Osteocyte (in vitro differentiated cells): ENCODE measurements at regions not wholly inside any gene's neighbourhood (a gene's known extent, or its start where the extent isn't known, plus 50 kb on each side); places are given as distances from the start of the nearest gene placed in this dataset.

Experiments
- DNase-seq: peaks from one replicate; pipeline ENCODE4 v3.0.0; 2021; ENCODE audit warnings: mixed read lengths; ENCODE audit not compliant: unreplicated experiment; ENCODE audit errors: extremely low spot score
- H3K27ac Mint-ChIP-seq: one replicate; pipeline ENCODE4 v1.8.0; 2021; ENCODE audit warnings: mild to moderate bottlenecking, mixed read lengths; ENCODE audit not compliant: unreplicated experiment
- H3K27me3 Mint-ChIP-seq: one replicate; pipeline ENCODE4 v1.8.0; 2021; ENCODE audit warnings: mixed read lengths; ENCODE audit not compliant: unreplicated experiment
- H3K36me3 Mint-ChIP-seq: one replicate; pipeline ENCODE4 v1.8.0; 2021; ENCODE audit warnings: mixed read lengths; ENCODE audit not compliant: unreplicated experiment
- H3K4me1 Mint-ChIP-seq: one replicate; pipeline ENCODE4 v1.8.0; 2021; ENCODE audit warnings: mixed read lengths; ENCODE audit not compliant: unreplicated experiment
- H3K4me3 Mint-ChIP-seq: one replicate; pipeline ENCODE4 v1.8.0; 2021; ENCODE audit warnings: mild to moderate bottlenecking, moderate library complexity, mixed read lengths; ENCODE audit not compliant: unreplicated experiment
- H3K9me3 Mint-ChIP-seq: one replicate; pipeline ENCODE4 v1.8.0; 2021; ENCODE audit warnings: mixed read lengths; ENCODE audit not compliant: unreplicated experiment
- TF ChIP-seq, protein P1 (sequence below): fragments of 200-600 bp; sonication (generic); IDR thresholded peaks from 2 replicates; pipeline ENCODE4 v1.5.0; 2021; ENCODE audit warnings: antibody characterized with exemption, mild to moderate bottlenecking, moderate library complexity

DNA sequence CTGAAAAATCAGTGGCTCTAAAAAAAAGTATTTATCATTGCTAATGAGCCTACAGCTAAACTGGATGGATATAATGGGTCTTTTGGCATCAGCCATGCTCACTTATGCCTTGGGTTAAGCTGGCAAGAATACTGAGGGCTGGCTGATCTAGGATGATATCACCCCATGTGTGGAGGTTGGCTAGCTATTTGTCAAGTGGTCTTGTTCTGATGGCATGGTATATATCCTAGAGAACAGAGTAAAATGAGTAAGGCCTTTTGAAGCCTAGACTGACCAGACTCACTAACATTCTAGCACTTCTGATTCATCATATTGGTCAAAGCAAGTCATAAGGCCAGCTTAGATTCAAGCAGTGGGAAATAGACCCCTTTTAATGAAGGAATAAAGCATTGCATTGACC, 383.0 kb downstream of the SLITRK1 start:
- Mint-ChIP-seq H3K27me3 (no peaks in the 10 kb centered on the region), H3K9me3 (peaks cover 8% of the 10 kb centered on the region), H3K36me3 (no peaks in the 10 kb centered on the region), H3K4me3 (no peak overlapping the region), H3K4me1 (peaks cover 15% of the 10 kb centered on the region), H3K27ac (no peak overlapping the region)
- TF ChIP-seq, protein P1, sequence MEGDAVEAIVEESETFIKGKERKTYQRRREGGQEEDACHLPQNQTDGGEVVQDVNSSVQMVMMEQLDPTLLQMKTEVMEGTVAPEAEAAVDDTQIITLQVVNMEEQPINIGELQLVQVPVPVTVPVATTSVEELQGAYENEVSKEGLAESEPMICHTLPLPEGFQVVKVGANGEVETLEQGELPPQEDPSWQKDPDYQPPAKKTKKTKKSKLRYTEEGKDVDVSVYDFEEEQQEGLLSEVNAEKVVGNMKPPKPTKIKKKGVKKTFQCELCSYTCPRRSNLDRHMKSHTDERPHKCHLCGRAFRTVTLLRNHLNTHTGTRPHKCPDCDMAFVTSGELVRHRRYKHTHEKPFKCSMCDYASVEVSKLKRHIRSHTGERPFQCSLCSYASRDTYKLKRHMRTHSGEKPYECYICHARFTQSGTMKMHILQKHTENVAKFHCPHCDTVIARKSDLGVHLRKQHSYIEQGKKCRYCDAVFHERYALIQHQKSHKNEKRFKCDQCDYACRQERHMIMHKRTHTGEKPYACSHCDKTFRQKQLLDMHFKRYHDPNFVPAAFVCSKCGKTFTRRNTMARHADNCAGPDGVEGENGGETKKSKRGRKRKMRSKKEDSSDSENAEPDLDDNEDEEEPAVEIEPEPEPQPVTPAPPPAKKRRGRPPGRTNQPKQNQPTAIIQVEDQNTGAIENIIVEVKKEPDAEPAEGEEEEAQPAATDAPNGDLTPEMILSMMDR: no peak
- no peak for DNase-seq

DNA sequence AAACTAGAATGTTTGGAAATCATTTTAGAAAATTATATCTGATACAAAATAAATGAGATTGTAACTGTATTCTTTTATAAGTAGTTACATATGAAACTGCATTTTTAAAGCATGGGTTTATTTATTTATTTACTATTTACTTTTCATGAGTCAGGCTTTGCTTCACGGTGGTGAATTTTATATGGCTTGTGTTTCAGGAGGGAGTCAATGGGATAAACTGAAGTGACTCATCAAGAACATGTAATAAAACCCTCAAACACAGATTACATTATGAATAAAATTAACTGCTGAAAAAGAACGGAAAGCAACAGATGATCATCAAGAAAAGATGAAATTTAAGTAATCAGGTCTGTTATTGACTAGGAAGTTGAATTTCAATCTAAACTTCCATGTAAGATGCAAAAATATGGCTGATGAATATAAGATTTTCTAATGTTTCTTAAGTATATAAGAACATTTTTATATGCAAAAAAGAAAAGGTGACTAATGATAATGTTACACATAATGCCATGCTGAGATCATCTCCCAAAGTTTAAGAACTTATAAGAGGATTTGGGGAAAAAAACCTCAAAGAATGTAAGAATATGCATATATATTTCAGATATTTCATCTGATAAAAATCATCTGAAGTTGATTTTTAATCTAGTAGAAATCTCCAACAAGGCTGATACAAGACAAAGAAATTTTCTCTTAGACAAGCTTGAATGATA, 383.6 kb downstream of the SLITRK1 start:
- H3K4me3 Mint-ChIP-seq: no peak overlapping the region
- peaks cover 8% of the 10 kb centered on the region for H3K9me3 Mint-ChIP-seq
- TF ChIP-seq, protein P1: no peak
- H3K27me3 Mint-ChIP-seq: no peaks in the 10 kb centered on the region
- no peaks in the 10 kb centered on the region for H3K36me3 Mint-ChIP-seq
- H3K27ac Mint-ChIP-seq: no peak overlapping the region
- peaks cover 13% of the 10 kb centered on the region for H3K4me1 Mint-ChIP-seq
- no peak for DNase-seq

DNA sequence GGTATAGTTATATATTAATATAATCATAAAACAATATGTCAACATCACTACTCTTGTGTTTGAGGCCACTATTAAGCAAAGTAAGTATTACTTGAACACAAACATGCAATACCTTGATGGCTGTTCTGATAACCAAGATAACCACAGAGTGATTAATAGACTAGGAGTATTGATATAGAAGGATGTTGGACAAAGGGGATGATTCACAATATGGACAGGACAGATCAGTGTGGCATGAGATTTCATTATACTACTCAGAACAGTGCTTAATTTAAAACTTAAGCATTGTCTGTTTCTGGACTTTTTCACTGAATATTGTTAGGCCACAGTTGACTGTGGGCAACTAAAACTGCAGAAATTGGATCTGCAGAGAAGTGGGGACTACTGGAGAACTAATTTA, 384.2 kb downstream of the SLITRK1 start:
- Mint-ChIP-seq H3K4me3 (no peak overlapping the region), H3K27me3 (no peaks in the 10 kb centered on the region), H3K27ac (no peak overlapping the region), H3K36me3 (no peaks in the 10 kb centered on the region), H3K9me3 (peaks cover 8% of the 10 kb centered on the region), H3K4me1 (peaks cover 7% of the 10 kb centered on the region)
- TF ChIP-seq, protein P1: no peak
- no peak for DNase-seq

DNA sequence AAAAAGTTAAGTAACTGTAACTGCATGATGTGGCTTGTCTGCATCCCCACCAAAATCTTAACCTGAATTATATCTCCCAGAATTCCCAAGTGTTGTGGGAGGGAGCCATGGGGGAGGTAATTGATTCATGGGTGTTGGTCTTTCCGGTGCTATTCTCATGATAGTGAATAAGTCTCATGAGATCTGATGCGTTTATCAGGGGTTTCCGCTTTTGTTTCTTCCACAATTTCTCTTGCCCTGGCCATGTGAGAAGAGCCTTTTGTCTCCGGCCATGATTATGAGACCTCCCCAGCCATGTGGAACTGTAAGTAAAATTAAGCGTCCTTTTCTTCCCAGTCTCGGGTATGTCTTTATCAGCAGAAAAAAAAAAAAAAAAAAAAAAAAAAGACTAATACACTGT, 385.8 kb downstream of the SLITRK1 start:
- no peak overlapping the region for H3K27ac Mint-ChIP-seq
- TF ChIP-seq, protein P1: no peak
- H3K27me3 Mint-ChIP-seq: no peaks in the 10 kb centered on the region
- peaks cover 4% of the 10 kb centered on the region for H3K4me1 Mint-ChIP-seq
- DNase-seq: no peak
- H3K4me3 Mint-ChIP-seq: no peak overlapping the region
- peaks cover 5% of the 10 kb centered on the region for H3K9me3 Mint-ChIP-seq
- H3K36me3 Mint-ChIP-seq: no peaks in the 10 kb centered on the region

DNA sequence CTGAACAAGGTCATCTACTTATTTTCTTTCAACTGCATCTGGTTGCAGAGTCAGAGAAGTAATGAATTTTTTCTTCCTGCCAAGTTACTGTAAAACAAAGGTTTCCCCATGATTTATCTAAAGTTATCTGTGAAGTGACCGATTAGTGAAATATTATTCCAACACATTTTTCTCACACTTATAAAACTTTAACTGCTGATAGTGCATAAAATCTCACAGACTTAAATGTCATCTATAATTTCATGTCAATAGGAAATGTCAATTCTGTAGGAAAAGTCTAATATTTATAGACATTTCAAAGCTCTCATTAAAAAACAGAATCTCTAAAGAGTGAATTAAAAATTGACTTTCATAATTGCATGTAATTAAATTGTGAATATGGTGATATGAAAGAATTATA, 397.2 kb downstream of the SLITRK1 start:
- Mint-ChIP-seq H3K27ac (no peak overlapping the region), H3K27me3 (no peaks in the 10 kb centered on the region), H3K9me3 (no peaks in the 10 kb centered on the region), H3K36me3 (no peaks in the 10 kb centered on the region), H3K4me3 (no peak overlapping the region), H3K4me1 (no peaks in the 10 kb centered on the region)
- no peak for DNase-seq
- TF ChIP-seq, protein P1: no peak
